Transverse colon (tissue), 4 donors: ENCODE measurements at regions not wholly inside any gene's neighbourhood (a gene's known extent, or its start where the extent isn't known, plus 50 kb on each side); places are given as distances from the start of the nearest gene placed in this dataset.

ENCODE experiments used
- DNase-seq: peaks from one replicate; pipeline ENCODE4 v3.0.0-alpha.2; 2019
- H3K27ac ChIP-seq, 4 donors: fragments of 200-600 bp; sonication (generic); 2 replicates each; pipeline ENCODE4 v1.5.1; 2016 to 2018; ENCODE audit warnings: inconsistent platforms in 4 of 4
- H3K27me3 ChIP-seq: fragments of 200-600 bp; sonication (generic); 2 replicates; pipeline ENCODE4 v1.5.1; 2017; ENCODE audit warnings: inconsistent platforms
- H3K36me3 ChIP-seq, 4 donors: fragments of 200-600 bp; sonication (generic); 2 replicates each; pipeline ENCODE4 v1.5.1; 2017 to 2019; ENCODE audit warnings: inconsistent platforms in 4 of 4
- H3K4me1 ChIP-seq, 4 donors: fragments of 200-600 bp; sonication (generic); 2 replicates each; pipeline ENCODE4 v1.5.1; 2017 to 2020; ENCODE audit warnings: inconsistent platforms in 4 of 4
- H3K4me3 ChIP-seq, 4 donors: fragments of 200-600 bp; sonication (generic); 1 replicate in 1 of 4; 2 replicates in 3 of 4; pipeline versions ENCODE4 v1.5.1 to v1.6.1; 2017 to 2019; ENCODE audit warnings: inconsistent platforms in 4 of 4
- H3K9me3 ChIP-seq, 2 donors: fragments of 200-600 bp; sonication (generic); 2 replicates each; pipeline ENCODE4 v1.5.1; 2017 to 2019; ENCODE audit warnings: inconsistent platforms in 2 of 2
- CTCF ChIP-seq, 5 experiments: fragments of 200-600 bp in 3 of 5; fragments of 450-650 bp in 2 of 5; sonication (generic) in 3 of 5; IDR thresholded peaks; 1 replicate in 2 of 5; 2 replicates in 3 of 5; pipeline ENCODE4 v1.5.1; 2016 to 2017; ENCODE audit warnings: antibody characterized with exemption in 5 of 5, inconsistent platforms in 3 of 5, mild to moderate bottlenecking in 2 of 5, moderate library complexity in 1 of 5
- EP300 ChIP-seq: sonication (generic); formaldehyde crosslinking; IDR thresholded peaks from one replicate; pipeline ENCODE4 v1.6.1; 2017; ENCODE audit warnings: antibody characterized with exemption, low read depth
- POLR2A ChIP-seq: fragments of 450-650 bp; IDR thresholded peaks from one replicate; pipeline ENCODE4 v1.6.1; 2016; ENCODE audit warnings: antibody characterized with exemption, mild to moderate bottlenecking, moderate library complexity
- POLR2AphosphoS5 ChIP-seq, 3 donors: sonication (generic); formaldehyde crosslinking; IDR thresholded peaks; one replicate each; pipeline ENCODE4 v1.6.1; 2016; ENCODE audit warnings: antibody characterized with exemption in 3 of 3
- WGBS, 2 donors: methylation state at CpG; one replicate each; pipeline ENCODE4 v1.1.5; 2018; ENCODE audit warnings: low coverage in 1 of 2; 5-methylcytosine and 5-hydroxymethylcytosine counted together
- in situ Hi-C, 4 donors: fragments of 200-750 bp; cut with MboI; loops; one replicate each; pipeline versions ENCODE4 v1.15.0 to v1.15.1; 2017; ENCODE audit warnings: low sequenced_read_pairs in 3 of 4, low pct_ligation_motif_present in 1 of 4, low pct_unique_long_range_greater_than_20kb in 1 of 4
- intact Hi-C: fragments of 100-400 bp; cut with DNase I; formaldehyde crosslinking; loops from one replicate; pipeline ENCODE4 v1.15.1; 2023; ENCODE audit warnings: low total_unique reads

GRCh38 chr12:108394196-108394595 lies 55.1 kb upstream of the CMKLR1 start:
- TF ChIP-seq POLR2AphosphoS5 (IDR thresholded peaks at IDR 0.05) (peak in 1 of 3 donors; percentile 16), CTCF (IDR thresholded peaks at IDR 0.05) (no peak)
- intact Hi-C loops: no loop called here
- WGBS, 2 donors: 63% methylated on average over 5 of the region's 5 CpGs; no CpG with 5 or more reads in 1 of the 2 donors
- no peak overlapping the region for H3K4me3 ChIP-seq
- H3K36me3 ChIP-seq: no peaks in the 10 kb centered on the region
- H3K9me3 ChIP-seq: no peaks in the 10 kb centered on the region
- H3K4me1 ChIP-seq: peaks cover 0 to 4% (median 0%) of the 10 kb centered on the region in 4 donors
- no peaks in the 10 kb centered on the region for H3K27me3 ChIP-seq
- in situ Hi-C loops: no loop called here
- DNase-seq: no peak
- H3K27ac ChIP-seq: no peak overlapping the region

- 80 to 85% methylated on average over 1 to 5 of the region's 5 CpGs for WGBS, 2 donors
- intact Hi-C loops: no loop called here
- in situ Hi-C loops: no loop called here
- DNase-seq: no peak
- Histone ChIP-seq H3K9me3 (no peaks in the 10 kb centered on the region), H3K36me3 (no peaks in the 10 kb centered on the region), H3K4me3 (no peak overlapping the region), H3K27me3 (no peaks in the 10 kb centered on the region), H3K27ac (no peak overlapping the region), H3K4me1 (peaks cover 0 to 4% (median 0%) of the 10 kb centered on the region in 4 donors)
- TF ChIP-seq CTCF (IDR thresholded peaks at IDR 0.05): no peak
- TF ChIP-seq POLR2AphosphoS5 (IDR thresholded peaks at IDR 0.05): no peak
- no peak for TF ChIP-seq POLR2A
Observed at GRCh38 chr12:108392284-108392683, 53.2 kb upstream of the CMKLR1 start.

- no peak for DNase-seq
- H3K9me3 ChIP-seq: no peaks in the 10 kb centered on the region
- intact Hi-C loops: no loop called here
- H3K27me3 ChIP-seq: no peaks in the 10 kb centered on the region
- 30 to 34% methylated on average over 5 to 7 of the region's 7 CpGs for WGBS, 2 donors
- H3K27ac ChIP-seq: no peak overlapping the region
- H3K4me3 ChIP-seq: no peak overlapping the region
- no peaks in the 10 kb centered on the region for H3K36me3 ChIP-seq
- in situ Hi-C loops: no loop called here
- peaks cover 0 to 4% (median 0%) of the 10 kb centered on the region in 4 donors for H3K4me1 ChIP-seq
- TF ChIP-seq EP300 (no peak), POLR2AphosphoS5 (IDR thresholded peaks at IDR 0.05) (no peak), POLR2A (no peak), CTCF (IDR thresholded peaks at IDR 0.05) (no peak)
Observed at GRCh38 chr12:108390495-108391203, 51.5 kb upstream of the CMKLR1 start.

GRCh38 chr12:108389544-108389943 lies 50.4 kb upstream of the CMKLR1 start:
- intact Hi-C loops: no loop called here
- in situ Hi-C loops: no loop called here
- H3K4me3 ChIP-seq: no peak overlapping the region
- no peak for DNase-seq
- H3K27ac ChIP-seq: no peak overlapping the region
- H3K27me3 ChIP-seq: no peaks in the 10 kb centered on the region
- WGBS, 2 donors: 88 to 89% methylated on average over 1 of the region's 1 CpG
- TF ChIP-seq CTCF (IDR thresholded peaks at IDR 0.05): no peak
- TF ChIP-seq POLR2A: no peak
- TF ChIP-seq EP300: no peak
- no peak for TF ChIP-seq POLR2AphosphoS5 (IDR thresholded peaks at IDR 0.05)
- H3K9me3 ChIP-seq: no peaks in the 10 kb centered on the region
- no peaks in the 10 kb centered on the region for H3K4me1 ChIP-seq
- no peaks in the 10 kb centered on the region for H3K36me3 ChIP-seq
